EL (cell line): ENCODE measurements at regions not wholly inside any gene's neighbourhood (a gene's known extent, or its start where the extent isn't known, plus 50 kb on each side); places are given as distances from the start of the nearest gene placed in this dataset.
"Not testable (repeated sequence)": the region's sequence is repeated elsewhere in the genome, so short reads cannot be mapped to it uniquely, and the experiment has no call there.

ENCODE experiments used
- DNase-seq: peaks from one replicate; pipeline ENCODE4 v3.0.0-alpha.2; 2016

DNA sequence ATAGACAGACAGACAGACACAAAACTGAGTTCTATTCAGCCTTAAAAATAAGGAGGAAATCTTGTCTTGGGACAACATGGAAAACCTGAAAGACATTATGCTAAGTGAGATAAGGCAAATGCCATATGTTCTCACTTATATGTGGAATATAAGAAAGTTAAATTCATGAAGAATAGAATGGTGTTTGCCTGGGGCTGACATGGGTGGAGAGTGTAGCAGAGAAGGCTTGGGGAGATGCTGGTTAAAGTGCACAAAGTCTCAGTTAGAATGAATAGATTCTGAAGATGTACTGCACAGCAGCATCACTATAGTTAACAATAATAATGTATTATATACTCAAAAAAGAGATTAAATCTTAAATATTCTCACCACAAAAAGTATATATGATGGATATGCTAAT is 355.5 kb downstream of the LRRIQ3 start:
- no peak for DNase-seq

DNA sequence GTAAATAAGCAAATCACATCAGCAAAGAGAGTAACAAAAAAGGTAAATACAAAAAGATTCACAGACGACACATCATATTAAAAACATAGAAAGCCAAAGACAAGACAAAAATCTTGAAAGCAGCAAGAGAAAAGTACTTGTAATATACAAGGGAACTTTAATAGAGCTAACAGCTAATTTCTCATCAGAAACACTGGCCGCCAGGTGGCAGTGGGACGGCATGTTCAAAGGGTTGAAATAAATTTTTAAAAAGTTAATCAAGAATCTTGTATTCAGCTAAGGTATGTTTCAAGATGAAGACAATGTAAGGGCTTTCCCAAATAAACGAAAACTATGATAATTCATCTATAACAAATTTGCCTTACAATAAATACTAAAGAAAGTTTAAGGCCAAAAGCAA is 358.1 kb downstream of the LRRIQ3 start:
- no peak for DNase-seq

GRCh38 chr1:73832276-73833181 is 365.4 kb downstream of the LRRIQ3 start:
- no peak for DNase-seq

DNA sequence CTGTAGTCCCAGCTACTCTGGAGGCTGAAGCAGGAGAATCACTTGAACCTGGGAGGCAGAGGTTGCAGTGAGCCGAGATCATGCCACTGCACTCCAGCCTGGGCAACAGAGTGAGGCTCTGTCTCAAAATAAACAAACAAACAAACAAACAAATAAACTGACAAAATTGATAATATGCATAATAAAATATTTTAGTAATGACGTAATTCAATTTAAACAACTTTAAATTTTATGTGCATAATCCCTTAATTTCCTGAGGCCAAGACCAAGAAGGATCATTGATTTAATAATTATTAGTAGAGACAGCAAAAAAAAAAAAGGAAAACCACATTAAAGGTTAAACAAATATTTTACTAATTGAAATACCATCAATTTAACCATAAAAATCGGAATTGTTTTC is 370.7 kb downstream of the LRRIQ3 start:
- DNase-seq: not testable (repeated sequence)

DNA sequence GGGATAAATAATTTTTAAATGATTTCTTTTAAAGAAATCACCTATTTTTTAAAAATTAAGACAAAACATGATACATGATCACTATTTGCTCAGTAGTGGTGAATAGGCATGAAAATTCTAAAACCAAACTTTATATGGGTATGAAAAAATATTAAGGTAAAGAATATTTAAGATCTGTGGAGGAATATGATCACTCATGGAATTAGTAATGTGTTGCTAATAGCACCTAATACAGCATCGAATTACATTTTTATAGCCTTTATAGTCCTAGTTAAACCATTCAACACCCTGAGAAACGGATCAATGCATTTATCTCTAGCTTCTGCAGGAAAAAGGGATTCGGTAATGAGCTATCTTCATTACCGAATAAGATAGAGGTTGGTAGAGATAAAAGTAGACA is 373.9 kb downstream of the LRRIQ3 start:
- no peak for DNase-seq

GRCh38 chr1:73821520-73821919 is 376.5 kb downstream of the LRRIQ3 start:
- DNase-seq: no peak

DNA sequence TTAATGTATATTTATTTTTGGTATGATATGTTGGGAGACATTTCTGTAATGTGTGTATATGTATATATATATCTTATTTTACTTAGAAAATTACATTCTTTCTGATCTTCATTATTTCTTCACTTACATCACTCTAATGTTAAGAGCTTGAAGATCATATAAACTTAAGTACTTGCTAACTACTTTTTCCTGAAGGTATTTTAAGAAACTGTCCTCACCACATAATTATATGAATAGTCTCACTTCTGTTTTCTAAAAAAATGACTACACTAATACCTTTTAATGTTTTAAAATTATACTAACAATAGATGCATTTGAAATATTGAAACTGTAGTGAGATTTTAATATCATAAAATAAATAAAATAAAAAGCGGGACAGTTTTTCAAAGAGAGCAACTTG is 377.1 kb downstream of the LRRIQ3 start:
- no peak for DNase-seq

GRCh38 chr1:73813716-73814115 is 384.3 kb downstream of the LRRIQ3 start:
- no peak for DNase-seq

DNA sequence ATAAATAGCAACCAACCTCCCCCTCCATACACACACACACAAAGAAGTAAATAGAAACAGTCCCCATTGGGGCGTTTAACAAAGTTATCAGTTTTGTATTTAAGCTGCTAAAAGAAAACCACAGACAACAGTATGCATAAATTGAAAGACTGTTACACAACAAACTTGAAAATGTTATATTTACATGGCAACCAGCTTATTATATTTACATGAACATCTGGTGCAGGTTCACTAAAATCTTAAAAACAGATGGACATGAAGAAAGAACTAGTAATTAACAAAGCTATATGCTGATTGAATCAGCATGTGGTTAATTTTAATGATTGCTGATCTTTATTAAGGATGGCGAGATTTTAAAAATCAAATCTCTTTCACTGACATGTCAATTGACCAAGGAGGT is 384.7 kb downstream of the LRRIQ3 start:
- DNase-seq: no peak

- DNase-seq: no peak
These were observed 386.2 kb downstream of the LRRIQ3 start for GRCh38 chr1:73811798-73812197.

DNA sequence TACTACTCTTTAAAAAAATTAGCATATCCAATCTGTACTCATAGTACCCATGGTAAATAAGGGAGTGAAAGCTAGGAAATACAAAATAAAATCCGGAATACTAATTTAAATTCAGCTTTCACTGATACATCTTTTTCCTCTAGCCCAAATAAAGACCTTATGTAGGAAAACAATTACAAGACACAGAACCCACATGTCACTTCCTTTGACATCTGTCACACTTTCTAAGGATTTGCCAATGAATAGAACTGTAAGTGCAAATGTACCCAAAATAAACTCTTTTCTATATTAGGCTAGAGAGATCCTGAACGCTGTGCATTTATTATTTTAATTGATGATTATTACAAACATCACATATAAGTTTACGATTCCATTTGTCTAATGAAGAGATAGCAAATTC is 393.0 kb downstream of the LRRIQ3 start:
- no peak for DNase-seq

GRCh38 chr1:73803380-73803779 is 394.6 kb downstream of the LRRIQ3 start:
- no peak for DNase-seq

DNA sequence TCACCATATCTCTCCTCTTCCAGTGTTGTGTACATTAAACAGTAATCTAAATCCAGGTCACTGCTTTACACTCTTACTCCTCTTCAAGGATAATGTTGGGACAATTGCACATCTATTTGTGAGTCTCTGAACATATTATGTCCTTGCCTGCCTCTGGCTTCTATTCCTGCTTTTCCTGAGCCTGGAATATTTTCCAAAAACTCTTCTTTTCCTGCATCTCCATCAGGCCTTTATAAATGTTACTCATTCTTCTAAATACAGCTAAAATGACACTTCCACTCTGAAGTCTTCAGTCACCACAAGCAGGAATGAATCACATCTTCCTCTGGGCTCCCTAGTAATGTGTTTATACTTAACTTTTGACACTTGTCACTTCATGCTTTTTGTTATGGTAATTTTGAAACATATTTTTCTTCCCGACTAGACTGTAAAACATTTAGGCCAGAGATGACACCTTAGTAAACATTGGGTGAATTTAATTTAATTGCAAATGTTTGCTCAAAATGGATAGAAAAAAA is 396.0 kb downstream of the LRRIQ3 start:
- no peak for DNase-seq

GRCh38 chr1:73800376-73800775 is 397.6 kb downstream of the LRRIQ3 start:
- DNase-seq: peak; percentile 1

DNA sequence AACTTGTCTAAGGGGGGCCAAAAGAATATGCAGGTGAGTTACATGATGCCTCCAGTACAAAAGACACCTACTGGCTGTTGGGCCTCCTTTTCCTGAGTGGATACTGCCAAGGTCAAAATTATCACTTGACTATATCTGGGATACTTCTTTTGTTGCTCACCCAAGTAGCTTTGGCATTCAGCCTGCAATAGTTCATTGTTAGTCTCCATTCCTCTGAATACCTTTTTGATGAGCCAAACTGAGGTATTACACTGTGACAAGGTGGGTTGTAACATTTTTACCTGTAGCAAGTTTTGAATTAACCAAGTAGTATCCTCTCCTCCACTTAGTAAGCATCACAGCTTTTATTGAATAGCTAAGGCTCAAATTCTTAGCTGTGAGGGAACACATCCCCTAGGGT is 408.0 kb downstream of the LRRIQ3 start:
- no peak for DNase-seq

GRCh38 chr1:73784026-73784425 is 413.9 kb downstream of the LRRIQ3 start:
- DNase-seq: no peak

GRCh38 chr1:73783352-73783751 is 414.6 kb downstream of the LRRIQ3 start:
- no peak for DNase-seq

DNA sequence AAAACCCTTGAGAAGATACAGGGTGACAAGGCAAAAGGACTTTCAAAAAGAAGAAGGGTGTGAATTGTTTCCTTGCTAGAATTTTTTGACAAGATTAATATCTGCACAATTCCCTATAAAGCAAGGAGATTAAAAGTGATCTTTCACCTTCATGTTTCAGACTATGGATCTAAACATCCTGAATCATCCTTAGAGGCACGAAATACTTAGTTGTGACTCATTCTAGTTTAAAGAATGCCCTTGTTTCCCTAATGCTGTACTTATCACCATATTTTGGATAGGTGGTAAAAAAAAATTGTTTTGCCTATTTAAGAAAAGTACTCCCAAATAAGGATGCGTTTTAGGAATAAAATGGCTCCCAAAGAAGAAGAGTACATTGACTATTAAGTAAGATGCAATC is 415.1 kb downstream of the LRRIQ3 start:
- DNase-seq: no peak

GRCh38 chr1:73781251-73781650 is 416.7 kb downstream of the LRRIQ3 start:
- no peak for DNase-seq

DNA sequence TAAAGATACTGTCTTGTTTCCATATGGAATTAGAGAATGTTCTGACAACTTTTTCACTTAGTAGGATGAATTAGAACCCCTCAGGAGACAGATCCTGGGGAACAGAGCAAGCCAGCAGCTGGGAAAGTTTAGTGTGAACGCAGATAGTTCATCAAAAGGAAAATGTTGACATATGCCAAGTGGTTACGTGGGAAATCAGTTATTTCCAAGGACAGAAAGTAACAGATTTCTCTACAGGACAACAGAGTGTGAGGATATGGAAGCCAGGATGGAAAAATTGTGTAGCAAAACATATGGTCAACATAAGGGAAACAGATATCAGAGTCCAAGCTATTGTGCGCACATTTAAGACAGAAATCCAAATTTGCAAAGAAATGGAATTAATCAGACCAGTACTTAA is 419.5 kb downstream of the LRRIQ3 start:
- no peak for DNase-seq

DNA sequence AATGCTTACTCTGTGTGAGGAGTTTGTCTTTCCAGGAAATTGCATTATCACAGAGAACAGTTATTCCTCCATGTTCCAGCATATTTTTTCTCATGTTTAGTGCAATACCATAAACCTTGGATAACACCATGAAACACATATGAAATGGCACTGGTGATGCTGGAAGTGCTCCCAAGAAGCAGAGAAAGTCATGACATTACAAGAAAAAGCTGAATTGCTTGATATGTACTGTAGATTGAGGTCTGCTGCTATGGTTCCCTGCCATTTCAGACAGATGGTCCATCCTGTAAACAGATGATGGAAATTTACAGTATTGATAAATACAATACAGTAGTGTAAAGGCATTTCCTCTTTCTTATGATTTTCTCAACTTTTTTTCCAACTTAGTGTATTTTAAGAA is 422.1 kb downstream of the LRRIQ3 start:
- DNase-seq: no peak

DNA sequence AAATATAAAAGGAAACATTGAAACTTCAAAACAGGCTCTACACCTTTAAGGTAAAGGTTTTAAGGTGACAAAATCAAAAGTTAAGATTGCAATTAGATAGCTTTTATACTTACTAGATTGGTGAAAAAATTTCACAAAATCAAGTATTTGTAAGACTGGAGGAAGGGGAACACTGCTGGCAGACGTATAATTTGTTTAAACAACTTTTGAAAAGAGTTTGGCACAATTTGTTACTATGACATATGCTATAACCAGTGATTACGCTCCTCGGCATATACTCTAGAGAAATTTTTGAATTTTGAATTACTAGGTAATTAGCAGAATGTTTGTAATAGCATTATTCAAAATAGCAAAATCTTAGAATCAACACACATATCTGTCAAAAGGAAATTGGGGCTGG is 425.0 kb downstream of the LRRIQ3 start:
- no peak for DNase-seq

- no peak for DNase-seq
These were observed 426.6 kb downstream of the LRRIQ3 start for GRCh38 chr1:73771396-73771795.

- DNase-seq: no peak
These were observed 427.7 kb downstream of the LRRIQ3 start for GRCh38 chr1:73770109-73770905.
